Hepatocyte (in vitro differentiated cells): ENCODE measurements at regions not wholly inside any gene's neighbourhood (a gene's known extent, or its start where the extent isn't known, plus 50 kb on each side); places are given as distances from the start of the nearest gene placed in this dataset.

Source experiments
- DNase-seq: peaks from one replicate; pipeline ENCODE4 v3.0.0-alpha.2; 2016; ENCODE audit warnings: low spot score
- H2AFZ ChIP-seq: fragments of 200-600 bp; sonication (generic); 2 replicates; pipeline ENCODE4 v1.6.0; 2016; ENCODE audit warnings: antibody characterized with exemption, mild to moderate bottlenecking
- H3K27ac ChIP-seq: fragments of 200-600 bp; sonication (generic); 2 replicates; pipeline ENCODE4 v1.5.1; 2016; ENCODE audit warnings: mild to moderate bottlenecking
- H3K27me3 ChIP-seq: fragments of 200-600 bp; sonication (generic); 2 replicates; pipeline ENCODE4 v1.6.1; 2016
- H3K36me3 ChIP-seq: fragments of 200-600 bp; sonication (generic); replicated peaks from 2 replicates; pipeline ENCODE4 v1.5.1; 2016; ENCODE audit warnings: low read depth; ENCODE audit not compliant: insufficient read depth
- H3K4me1 ChIP-seq: fragments of 200-600 bp; sonication (generic); 2 replicates; pipeline ENCODE4 v1.5.1; 2016; ENCODE audit warnings: mild to moderate bottlenecking, moderate library complexity; ENCODE audit not compliant: insufficient read depth
- H3K4me2 ChIP-seq: fragments of 200-600 bp; sonication (generic); 2 replicates; pipeline ENCODE4 v1.6.0; 2016
- H3K4me3 ChIP-seq: fragments of 200-600 bp; sonication (generic); 2 replicates; pipeline ENCODE4 v1.5.1; 2016; ENCODE audit warnings: mild to moderate bottlenecking
- H3K79me2 ChIP-seq: fragments of 200-600 bp; sonication (generic); 2 replicates; pipeline ENCODE4 v1.6.0; 2017; ENCODE audit warnings: mild to moderate bottlenecking
- H3K9me2 ChIP-seq: fragments of 200-600 bp; sonication (generic); replicated peaks from 2 replicates; pipeline ENCODE4 v1.6.0; 2017; ENCODE audit warnings: mild to moderate bottlenecking; ENCODE audit not compliant: insufficient read depth
- H3K9me3 ChIP-seq: fragments of 200-600 bp; sonication (generic); 2 replicates; pipeline ENCODE4 v1.5.1; 2016; ENCODE audit warnings: low read depth, mild to moderate bottlenecking
- H4K20me1 ChIP-seq: fragments of 200-600 bp; sonication (generic); 2 replicates; pipeline ENCODE4 v1.6.0; 2016; ENCODE audit warnings: mild to moderate bottlenecking; ENCODE audit not compliant: insufficient read depth, poor library complexity, severe bottlenecking
- CTCF ChIP-seq: fragments of 200-600 bp; sonication (generic); IDR thresholded peaks from 2 replicates; pipeline ENCODE4 v1.5.1; 2016; ENCODE audit warnings: antibody characterized with exemption, mild to moderate bottlenecking; ENCODE audit not compliant: poor library complexity
- EZH2 ChIP-seq: fragments of 200-600 bp; sonication (generic); IDR thresholded peaks from 2 replicates; pipeline ENCODE4 v1.6.1; 2016; ENCODE audit warnings: antibody characterized with exemption, mild to moderate bottlenecking, borderline replicate concordance
- EZH2phosphoT487 ChIP-seq: fragments of 200-600 bp; sonication (generic); IDR thresholded peaks from one replicate; pipeline ENCODE4 v1.6.1; 2018; ENCODE audit warnings: antibody characterized with exemption, mild to moderate bottlenecking, low read depth, moderate library complexity; ENCODE audit not compliant: unreplicated experiment, severe bottlenecking
- WGBS: methylation state at CpG from one replicate; pipeline ENCODE4 v1.1.6; 2016; ENCODE audit warnings: low lambda C conversion rate; ENCODE audit errors: missing lambda C conversion rate; 5-methylcytosine and 5-hydroxymethylcytosine counted together

- Histone ChIP-seq H3K79me2 (no peaks in the 10 kb centered on the region), H3K9me3 (no peaks in the 10 kb centered on the region), H3K4me2 (no peak overlapping the region), H3K4me1 (no peaks in the 10 kb centered on the region), H4K20me1 (no peaks in the 10 kb centered on the region), H3K4me3 (no peak overlapping the region), H3K9me2 (no peaks in the 10 kb centered on the region), H2AFZ (no peak overlapping the region), H3K27ac (no peak overlapping the region), H3K36me3 (no peaks in the 10 kb centered on the region), H3K27me3 (no peaks in the 10 kb centered on the region)
- 68% methylated on average over 3 of the region's 3 CpGs for WGBS
- no peak for TF ChIP-seq EZH2phosphoT487
- TF ChIP-seq EZH2 = no peak
- TF ChIP-seq CTCF = no peak
- no peak for DNase-seq
Measured at GRCh38 chr12:127300753-127301152, 966.2 kb upstream of the TMEM132C start.

- Histone ChIP-seq H3K9me2 (no peaks in the 10 kb centered on the region), H3K4me3 (no peak overlapping the region), H4K20me1 (no peaks in the 10 kb centered on the region), H3K79me2 (no peaks in the 10 kb centered on the region), H3K36me3 (no peaks in the 10 kb centered on the region), H3K27ac (no peak overlapping the region), H2AFZ (no peak overlapping the region), H3K4me1 (no peaks in the 10 kb centered on the region), H3K9me3 (no peaks in the 10 kb centered on the region), H3K4me2 (no peak overlapping the region), H3K27me3 (no peaks in the 10 kb centered on the region)
- no peak for TF ChIP-seq EZH2phosphoT487
- no peak for TF ChIP-seq EZH2
- TF ChIP-seq CTCF = no peak
- DNase-seq = no peak
- 81% methylated on average over 1 of the region's 1 CpG for WGBS
Measured at GRCh38 chr12:127301876-127302275, 965.1 kb upstream of the TMEM132C start.

- no peaks in the 10 kb centered on the region for H3K9me2 ChIP-seq
- H2AFZ ChIP-seq = no peak overlapping the region
- no peaks in the 10 kb centered on the region for H3K79me2 ChIP-seq
- H3K4me3 ChIP-seq = no peak overlapping the region
- H3K27ac ChIP-seq = no peak overlapping the region
- TF ChIP-seq EZH2phosphoT487 = no peak
- TF ChIP-seq EZH2 = no peak
- TF ChIP-seq CTCF = no peak
- no peaks in the 10 kb centered on the region for H4K20me1 ChIP-seq
- no peaks in the 10 kb centered on the region for H3K36me3 ChIP-seq
- H3K4me1 ChIP-seq = no peaks in the 10 kb centered on the region
- no peaks in the 10 kb centered on the region for H3K27me3 ChIP-seq
- no peak overlapping the region for H3K4me2 ChIP-seq
- H3K9me3 ChIP-seq = no peaks in the 10 kb centered on the region
- no peak for DNase-seq
- WGBS = over 99% methylated on average over 7 of the region's 8 CpGs
Measured at GRCh38 chr12:127304751-127305725, 961.9 kb upstream of the TMEM132C start.
